Suprapubic skin (tissue), 3 donors: ENCODE measurements at regions not wholly inside any gene's neighbourhood (a gene's known extent, or its start where the extent isn't known, plus 50 kb on each side); places are given as distances from the start of the nearest gene placed in this dataset.

Experiments
- EP300 ChIP-seq: sonication (generic); formaldehyde crosslinking; IDR thresholded peaks from one replicate; pipeline ENCODE4 v1.6.1; 2017; ENCODE audit warnings: antibody characterized with exemption
- TF ChIP-seq, protein P1 (sequence below), 2 donors: fragments of 200-600 bp in 1 of 2; fragments of 450-650 bp in 1 of 2; sonication (generic) in 1 of 2; IDR thresholded peaks; one replicate each; pipeline ENCODE4 v1.5.1; 2016 to 2019; ENCODE audit warnings: antibody characterized with exemption in 2 of 2, mild to moderate bottlenecking in 1 of 2, moderate library complexity in 1 of 2

DNA sequence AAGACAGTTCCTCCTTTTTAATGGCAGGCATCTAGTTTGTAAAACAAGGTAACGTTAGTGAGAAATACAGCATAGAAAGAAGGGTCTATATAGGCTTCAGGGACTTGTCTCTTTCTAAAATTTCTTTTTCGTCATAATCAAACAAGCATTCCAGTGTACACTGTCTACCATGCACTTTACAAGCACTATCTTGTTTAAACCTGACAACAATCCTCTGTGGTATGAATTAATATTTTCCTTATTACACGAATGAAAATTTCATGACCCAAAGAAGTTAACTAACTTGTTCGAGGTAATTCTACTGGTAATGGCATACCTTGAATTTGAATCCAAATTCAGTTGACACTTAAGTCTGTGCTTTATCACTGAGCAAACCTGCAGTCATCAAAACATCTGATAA is 399.7 kb upstream of the NBEA start:
- TF ChIP-seq EP300, result no peak
- TF ChIP-seq, protein P1, sequence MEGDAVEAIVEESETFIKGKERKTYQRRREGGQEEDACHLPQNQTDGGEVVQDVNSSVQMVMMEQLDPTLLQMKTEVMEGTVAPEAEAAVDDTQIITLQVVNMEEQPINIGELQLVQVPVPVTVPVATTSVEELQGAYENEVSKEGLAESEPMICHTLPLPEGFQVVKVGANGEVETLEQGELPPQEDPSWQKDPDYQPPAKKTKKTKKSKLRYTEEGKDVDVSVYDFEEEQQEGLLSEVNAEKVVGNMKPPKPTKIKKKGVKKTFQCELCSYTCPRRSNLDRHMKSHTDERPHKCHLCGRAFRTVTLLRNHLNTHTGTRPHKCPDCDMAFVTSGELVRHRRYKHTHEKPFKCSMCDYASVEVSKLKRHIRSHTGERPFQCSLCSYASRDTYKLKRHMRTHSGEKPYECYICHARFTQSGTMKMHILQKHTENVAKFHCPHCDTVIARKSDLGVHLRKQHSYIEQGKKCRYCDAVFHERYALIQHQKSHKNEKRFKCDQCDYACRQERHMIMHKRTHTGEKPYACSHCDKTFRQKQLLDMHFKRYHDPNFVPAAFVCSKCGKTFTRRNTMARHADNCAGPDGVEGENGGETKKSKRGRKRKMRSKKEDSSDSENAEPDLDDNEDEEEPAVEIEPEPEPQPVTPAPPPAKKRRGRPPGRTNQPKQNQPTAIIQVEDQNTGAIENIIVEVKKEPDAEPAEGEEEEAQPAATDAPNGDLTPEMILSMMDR (IDR thresholded peaks at IDR 0.05), result no peak
